ENCODE measurements at regions not wholly inside any gene's neighbourhood (a gene's known extent, or its start where the extent isn't known, plus 50 kb on each side); places are given as distances from the start of the nearest gene placed in this dataset.

GRCh38 chr5:23776684-23777083 is 269.3 kb downstream of the PRDM9 start:
- TF ChIP-seq CTCF (IDR thresholded peaks at IDR 0.05) (no peak), POLR2A (IDR thresholded peaks at IDR 0.05) (no peak)
